DMS 273 (cell line): ENCODE measurements at regions not wholly inside any gene's neighbourhood (a gene's known extent, or its start where the extent isn't known, plus 50 kb on each side); places are given as distances from the start of the nearest gene placed in this dataset.
A peak's percentile ranks its signal among the peaks of the same experiment; 100 is the strongest.

Experiments used
- DNase-seq: peaks from one replicate; lab custom pipeline; 2025; ENCODE audit not compliant: unreplicated experiment; lab: John Stamatoyannopoulos, UW

- no peak for DNase-seq
Measured at GRCh38 chr20:60124776-60125381, 166.7 kb downstream of the CDH26 start.

GRCh38 chr20:60125513-60125912 is 167.3 kb downstream of the CDH26 start:
- no peak for DNase-seq

GRCh38 chr20:60126975-60127374 is 168.8 kb downstream of the CDH26 start:
- no peak for DNase-seq

GRCh38 chr20:60131375-60131774 is 173.2 kb downstream of the CDH26 start:
- DNase-seq, result no peak

GRCh38 chr20:60132162-60132826 is 174.1 kb downstream of the CDH26 start:
- no peak for DNase-seq

GRCh38 chr20:60132827-60133670 is 174.8 kb downstream of the CDH26 start:
- no peak for DNase-seq

GRCh38 chr20:60135276-60135675 is 177.1 kb downstream of the CDH26 start:
- DNase-seq, result no peak

GRCh38 chr20:60136645-60137401 is 178.6 kb downstream of the CDH26 start:
- DNase-seq, result peak; percentile 72

- peak; percentile 85 for DNase-seq
Measured at GRCh38 chr20:60137657-60138245, 179.5 kb downstream of the CDH26 start.

GRCh38 chr20:60138256-60139220 is 180.3 kb downstream of the CDH26 start:
- peak; percentile 89 for DNase-seq

GRCh38 chr20:60139663-60140446 is 181.6 kb downstream of the CDH26 start:
- DNase-seq, result no peak

- no peak for DNase-seq
Measured at GRCh38 chr20:60142587-60142986, 184.4 kb downstream of the CDH26 start.

GRCh38 chr20:60143261-60143842 is 185.1 kb downstream of the CDH26 start:
- DNase-seq, result no peak

GRCh38 chr20:60144404-60144803 is 186.2 kb downstream of the CDH26 start:
- no peak for DNase-seq

- DNase-seq, result no peak
Measured at GRCh38 chr20:60144974-60145527, 186.8 kb downstream of the CDH26 start.

- DNase-seq, result no peak
Measured at GRCh38 chr20:60147004-60147403, 188.8 kb downstream of the CDH26 start.

- DNase-seq, result no peak
Measured at GRCh38 chr20:60148885-60149284, 190.7 kb downstream of the CDH26 start.

GRCh38 chr20:60152792-60153191 is 194.6 kb downstream of the CDH26 start:
- no peak for DNase-seq
